Loucy (cell line): ENCODE measurements at regions not wholly inside any gene's neighbourhood (a gene's known extent, or its start where the extent isn't known, plus 50 kb on each side); places are given as distances from the start of the nearest gene placed in this dataset.

Experiments
- H2AFZ ChIP-seq: fragments of 200-600 bp; sonication (generic); 2 replicates; pipeline ENCODE4 v1.6.0; 2016; ENCODE audit warnings: antibody characterized with exemption, mild to moderate bottlenecking, low read length, moderate library complexity
- H3F3A ChIP-seq: fragments of 200-600 bp; 2 replicates; pipeline ENCODE4 v1.6.0; 2016; ENCODE audit warnings: antibody characterized with exemption, low read depth, mild to moderate bottlenecking
- H3K27me3 ChIP-seq: fragments of 200-600 bp; sonication (generic); 2 replicates; pipeline ENCODE4 v1.6.1; 2014; ENCODE audit warnings: low read length, mild to moderate bottlenecking; ENCODE audit not compliant: insufficient read depth, poor library complexity, severe bottlenecking
- H3K36me3 ChIP-seq: fragments of 200-600 bp; sonication (generic); 2 replicates; pipeline ENCODE4 v1.6.1; 2016; ENCODE audit warnings: low read length; ENCODE audit not compliant: insufficient read depth
- H3K4me1 ChIP-seq: fragments of 200-600 bp; sonication (generic); 2 replicates; pipeline ENCODE4 v1.5.1; 2014; ENCODE audit warnings: low read length, mild to moderate bottlenecking; ENCODE audit not compliant: insufficient read depth, poor library complexity, severe bottlenecking
- H3K4me2 ChIP-seq: fragments of 200-600 bp; sonication (generic); 2 replicates; pipeline ENCODE4 v1.6.0; 2014; ENCODE audit warnings: antibody characterized with exemption, low read length, low read depth, mild to moderate bottlenecking; ENCODE audit not compliant: poor library complexity, severe bottlenecking
- H3K4me3 ChIP-seq: fragments of 200-600 bp; sonication (generic); 2 replicates; pipeline ENCODE4 v1.5.1; 2014; ENCODE audit warnings: low read length, mild to moderate bottlenecking, mixed read lengths; ENCODE audit not compliant: poor library complexity, severe bottlenecking
- H3K79me2 ChIP-seq: fragments of 200-600 bp; sonication (generic); 2 replicates; pipeline ENCODE4 v1.6.1; 2014; ENCODE audit warnings: low read length; ENCODE audit not compliant: insufficient read depth
- H3K9ac ChIP-seq: fragments of 200-600 bp; sonication (generic); 2 replicates; pipeline ENCODE4 v1.6.0; 2014; ENCODE audit warnings: mild to moderate bottlenecking, low read depth, low read length, moderate library complexity; ENCODE audit not compliant: poor library complexity, severe bottlenecking
- H3K9me2 ChIP-seq: fragments of 200-600 bp; sonication (generic); replicated peaks from 2 replicates; pipeline ENCODE4 v1.6.1; 2016; ENCODE audit warnings: low read depth, low read length, mixed read lengths
- H3K9me3 ChIP-seq: fragments of 200-600 bp; sonication (generic); 2 replicates; pipeline ENCODE4 v1.6.1; 2014; ENCODE audit warnings: mild to moderate bottlenecking, antibody characterized with exemption, low read length, low read depth; ENCODE audit not compliant: insufficient read depth
- H4K20me1 ChIP-seq: fragments of 200-600 bp; sonication (generic); 2 replicates; pipeline ENCODE4 v1.6.0; 2014; ENCODE audit warnings: antibody characterized with exemption, low read length, mild to moderate bottlenecking; ENCODE audit not compliant: insufficient read depth, poor library complexity, severe bottlenecking
- EZH2phosphoT487 ChIP-seq: fragments of 200-600 bp; IDR thresholded peaks from 2 replicates; pipeline ENCODE4 v1.6.1; 2018; ENCODE audit warnings: antibody characterized with exemption, mild to moderate bottlenecking, moderate library complexity, borderline replicate concordance
- TF ChIP-seq, protein P1 (sequence below): fragments of 200-600 bp; sonication (generic); conservative IDR thresholded peaks from 2 replicates; pipeline ENCODE4 v1.5.1; 2014; ENCODE audit warnings: mild to moderate bottlenecking, antibody characterized with exemption, low read length

GRCh38 chr2:109067631-109068125 is 61.3 kb upstream of the SH3RF3 start:
- Histone ChIP-seq H3K79me2 (no peaks in the 10 kb centered on the region), H3K27me3 (no peaks in the 10 kb centered on the region), H3K36me3 (no peaks in the 10 kb centered on the region), H4K20me1 (no peaks in the 10 kb centered on the region), H3K9ac (no peak overlapping the region), H3F3A (no peaks in the 10 kb centered on the region), H3K9me3 (no peaks in the 10 kb centered on the region), H3K4me2 (no peak overlapping the region), H3K4me1 (peaks cover 5% of the 10 kb centered on the region), H3K9me2 (no peaks in the 10 kb centered on the region), H3K4me3 (no peak overlapping the region), H2AFZ (no peak overlapping the region)
- TF ChIP-seq, protein P1, sequence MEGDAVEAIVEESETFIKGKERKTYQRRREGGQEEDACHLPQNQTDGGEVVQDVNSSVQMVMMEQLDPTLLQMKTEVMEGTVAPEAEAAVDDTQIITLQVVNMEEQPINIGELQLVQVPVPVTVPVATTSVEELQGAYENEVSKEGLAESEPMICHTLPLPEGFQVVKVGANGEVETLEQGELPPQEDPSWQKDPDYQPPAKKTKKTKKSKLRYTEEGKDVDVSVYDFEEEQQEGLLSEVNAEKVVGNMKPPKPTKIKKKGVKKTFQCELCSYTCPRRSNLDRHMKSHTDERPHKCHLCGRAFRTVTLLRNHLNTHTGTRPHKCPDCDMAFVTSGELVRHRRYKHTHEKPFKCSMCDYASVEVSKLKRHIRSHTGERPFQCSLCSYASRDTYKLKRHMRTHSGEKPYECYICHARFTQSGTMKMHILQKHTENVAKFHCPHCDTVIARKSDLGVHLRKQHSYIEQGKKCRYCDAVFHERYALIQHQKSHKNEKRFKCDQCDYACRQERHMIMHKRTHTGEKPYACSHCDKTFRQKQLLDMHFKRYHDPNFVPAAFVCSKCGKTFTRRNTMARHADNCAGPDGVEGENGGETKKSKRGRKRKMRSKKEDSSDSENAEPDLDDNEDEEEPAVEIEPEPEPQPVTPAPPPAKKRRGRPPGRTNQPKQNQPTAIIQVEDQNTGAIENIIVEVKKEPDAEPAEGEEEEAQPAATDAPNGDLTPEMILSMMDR, result no peak

- Histone ChIP-seq H3K9ac (no peak overlapping the region), H3K9me3 (no peaks in the 10 kb centered on the region), H3K4me3 (no peak overlapping the region), H3F3A (no peaks in the 10 kb centered on the region), H4K20me1 (no peaks in the 10 kb centered on the region), H3K9me2 (no peaks in the 10 kb centered on the region), H3K36me3 (no peaks in the 10 kb centered on the region), H3K4me1 (peaks cover 5% of the 10 kb centered on the region), H2AFZ (no peak overlapping the region), H3K79me2 (no peaks in the 10 kb centered on the region), H3K4me2 (no peak overlapping the region), H3K27me3 (no peaks in the 10 kb centered on the region)
- TF ChIP-seq, protein P1, result no peak
- TF ChIP-seq EZH2phosphoT487, result no peak
Measured at GRCh38 chr2:109066917-109067597, 61.9 kb upstream of the SH3RF3 start.

DNA sequence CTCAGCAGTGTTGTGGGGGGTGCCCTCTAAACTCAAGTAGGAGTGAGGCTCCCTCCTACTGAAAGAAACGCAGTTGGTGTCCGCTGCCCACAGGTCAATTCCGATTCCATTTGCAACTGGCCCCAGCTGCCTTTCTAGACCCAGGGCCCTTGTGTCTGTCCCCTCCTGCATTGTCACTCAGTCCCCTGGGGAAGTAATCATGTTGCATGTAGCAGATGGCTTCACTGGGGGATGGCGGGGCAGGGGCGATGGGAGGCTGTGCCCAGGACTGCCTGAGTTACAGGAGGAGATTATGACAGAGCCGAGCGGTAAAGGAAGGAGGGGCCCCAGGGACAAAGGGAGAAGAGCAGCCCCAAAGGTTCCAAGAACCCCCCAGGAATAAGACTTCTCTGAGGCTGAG is 62.5 kb upstream of the SH3RF3 start:
- Histone ChIP-seq H3K36me3 (no peaks in the 10 kb centered on the region), H3K9me2 (no peaks in the 10 kb centered on the region), H4K20me1 (no peaks in the 10 kb centered on the region), H3K4me1 (peaks cover 5% of the 10 kb centered on the region), H3F3A (no peaks in the 10 kb centered on the region), H3K9me3 (no peaks in the 10 kb centered on the region), H3K79me2 (no peaks in the 10 kb centered on the region), H3K27me3 (no peaks in the 10 kb centered on the region), H3K9ac (no peak overlapping the region), H3K4me2 (no peak overlapping the region), H2AFZ (no peak overlapping the region), H3K4me3 (no peak overlapping the region)
- TF ChIP-seq EZH2phosphoT487, result no peak
- TF ChIP-seq, protein P1, result no peak
